ENCODE measurements at regions not wholly inside any gene's neighbourhood (a gene's known extent, or its start where the extent isn't known, plus 50 kb on each side); places are given as distances from the start of the nearest gene placed in this dataset.

DNA sequence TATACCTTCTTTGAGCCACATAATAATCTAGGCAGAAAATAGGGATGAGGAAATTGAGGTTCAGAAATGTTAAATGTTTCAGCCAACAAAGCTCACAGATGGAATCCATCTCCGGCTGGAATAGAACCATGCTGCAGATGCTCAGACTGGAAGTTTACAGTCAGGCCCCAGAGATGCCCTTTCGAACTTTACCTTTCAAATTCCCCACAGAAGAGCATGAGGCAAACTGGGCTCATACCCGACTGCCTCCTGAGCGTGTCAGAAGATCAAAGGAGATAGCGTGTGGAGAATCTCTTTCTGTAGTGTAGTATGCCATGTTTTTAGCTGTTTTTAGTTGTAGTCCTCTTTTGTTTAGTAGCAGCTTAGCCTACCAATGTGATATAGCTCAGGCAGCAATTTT, 72.0 kb upstream of the DAP start:
- H3K27me3 ChIP-seq (ENCODE audit: control insufficient read depth in 2 of 2, insufficient read depth in 2 of 2, low read length in 2 of 2), result no peaks in the 10 kb centered on the region
- no peak overlapping the region for H3K4me3 ChIP-seq (ENCODE audit: low read length in 2 of 2)
- H3K4me1 ChIP-seq (ENCODE audit: control insufficient read depth in 2 of 2, insufficient read depth in 2 of 2, low read length in 2 of 2), result no peaks in the 10 kb centered on the region
- H3K36me3 ChIP-seq (ENCODE audit: control insufficient read depth in 2 of 2, insufficient read depth in 2 of 2, low read length in 2 of 2), result no peaks in the 10 kb centered on the region
- H3K9ac ChIP-seq (ENCODE audit: low read depth in 1 of 2, low read length in 2 of 2), result no peak overlapping the region
- H3K9me3 ChIP-seq (ENCODE audit: control insufficient read depth in 2 of 2, low read length in 2 of 2), result no peaks in the 10 kb centered on the region
- no peak overlapping the region for H3K27ac ChIP-seq (ENCODE audit: low read depth in 2 of 2, low read length in 2 of 2)

DNA sequence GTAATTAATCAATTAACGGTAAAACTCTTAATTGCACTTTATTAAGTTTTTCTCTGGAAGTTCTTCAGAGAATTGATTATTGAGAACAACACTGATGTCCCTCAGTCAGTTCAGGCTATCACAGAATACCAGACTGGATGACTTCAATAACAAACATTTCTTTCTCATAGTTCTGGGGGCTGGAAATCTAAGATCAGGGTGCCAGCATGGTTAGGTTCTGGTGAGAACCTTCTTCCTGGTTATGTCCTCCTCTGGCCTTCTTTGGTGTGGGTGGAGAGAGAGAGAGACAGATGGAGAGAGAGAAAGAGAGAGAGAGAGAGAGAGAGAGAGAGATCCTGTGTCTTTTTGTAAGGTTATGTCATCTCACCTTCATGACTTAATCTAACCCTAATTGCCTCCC, 71.4 kb upstream of the DAP start:
- Histone ChIP-seq H3K27ac (ENCODE audit: low read depth in 2 of 2, low read length in 2 of 2) (no peak overlapping the region), H3K9ac (ENCODE audit: low read depth in 1 of 2, low read length in 2 of 2) (no peak overlapping the region), H3K4me3 (ENCODE audit: low read length in 2 of 2) (no peak overlapping the region), H3K9me3 (ENCODE audit: control insufficient read depth in 2 of 2, low read length in 2 of 2) (no peaks in the 10 kb centered on the region), H3K27me3 (ENCODE audit: control insufficient read depth in 2 of 2, insufficient read depth in 2 of 2, low read length in 2 of 2) (no peaks in the 10 kb centered on the region), H3K4me1 (ENCODE audit: control insufficient read depth in 2 of 2, insufficient read depth in 2 of 2, low read length in 2 of 2) (no peaks in the 10 kb centered on the region), H3K36me3 (ENCODE audit: control insufficient read depth in 2 of 2, insufficient read depth in 2 of 2, low read length in 2 of 2) (no peaks in the 10 kb centered on the region)

GRCh38 chr5:10831419-10831818, 70.4 kb upstream of the DAP start:
- no peaks in the 10 kb centered on the region for H3K4me1 ChIP-seq (ENCODE audit: control insufficient read depth in 2 of 2, insufficient read depth in 2 of 2, low read length in 2 of 2)
- H3K4me3 ChIP-seq (ENCODE audit: low read length in 2 of 2), result no peak overlapping the region
- no peaks in the 10 kb centered on the region for H3K36me3 ChIP-seq (ENCODE audit: control insufficient read depth in 2 of 2, insufficient read depth in 2 of 2, low read length in 2 of 2)
- no peaks in the 10 kb centered on the region for H3K27me3 ChIP-seq (ENCODE audit: control insufficient read depth in 2 of 2, insufficient read depth in 2 of 2, low read length in 2 of 2)
- no peaks in the 10 kb centered on the region for H3K9me3 ChIP-seq (ENCODE audit: control insufficient read depth in 2 of 2, low read length in 2 of 2)
- peak overlapping the region in 1 of 2 donors; percentile 41 for H3K27ac ChIP-seq (ENCODE audit: low read depth in 2 of 2, low read length in 2 of 2)
- no peak overlapping the region for H3K9ac ChIP-seq (ENCODE audit: low read depth in 1 of 2, low read length in 2 of 2)

- no peaks in the 10 kb centered on the region for H3K4me1 ChIP-seq (ENCODE audit: control insufficient read depth in 2 of 2, insufficient read depth in 2 of 2, low read length in 2 of 2)
- no peak overlapping the region for H3K27ac ChIP-seq (ENCODE audit: low read depth in 2 of 2, low read length in 2 of 2)
- no peak overlapping the region for H3K9ac ChIP-seq (ENCODE audit: low read depth in 1 of 2, low read length in 2 of 2)
- H3K27me3 ChIP-seq (ENCODE audit: control insufficient read depth in 2 of 2, insufficient read depth in 2 of 2, low read length in 2 of 2), result no peaks in the 10 kb centered on the region
- H3K4me3 ChIP-seq (ENCODE audit: low read length in 2 of 2), result no peak overlapping the region
- H3K36me3 ChIP-seq (ENCODE audit: control insufficient read depth in 2 of 2, insufficient read depth in 2 of 2, low read length in 2 of 2), result no peaks in the 10 kb centered on the region
- no peaks in the 10 kb centered on the region for H3K9me3 ChIP-seq (ENCODE audit: control insufficient read depth in 2 of 2, low read length in 2 of 2)
Measured at GRCh38 chr5:10828241-10828640, 67.2 kb upstream of the DAP start.

DNA sequence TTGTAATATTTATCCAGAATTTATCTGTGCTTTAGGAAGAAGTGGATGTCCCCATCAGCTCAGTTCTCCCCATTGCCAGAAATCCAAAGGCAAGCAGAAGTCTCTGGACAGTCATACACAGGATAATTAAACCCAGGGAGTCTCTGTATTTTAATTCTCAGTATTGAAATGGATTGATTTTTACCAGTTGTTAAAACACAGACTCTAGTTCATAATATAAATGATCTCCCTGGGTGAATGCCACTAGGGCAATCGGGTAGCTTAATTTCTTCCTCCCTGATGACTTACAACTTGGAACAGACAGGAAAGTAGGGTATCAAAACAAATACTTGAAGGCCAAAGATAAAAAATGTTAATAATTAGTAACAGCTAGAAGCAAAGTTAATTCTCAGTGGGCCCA, 66.5 kb upstream of the DAP start:
- H3K4me1 ChIP-seq (ENCODE audit: control insufficient read depth in 2 of 2, insufficient read depth in 2 of 2, low read length in 2 of 2), result no peaks in the 10 kb centered on the region
- no peak overlapping the region for H3K4me3 ChIP-seq (ENCODE audit: low read length in 2 of 2)
- no peaks in the 10 kb centered on the region for H3K9me3 ChIP-seq (ENCODE audit: control insufficient read depth in 2 of 2, low read length in 2 of 2)
- H3K9ac ChIP-seq (ENCODE audit: low read depth in 1 of 2, low read length in 2 of 2), result no peak overlapping the region
- H3K27me3 ChIP-seq (ENCODE audit: control insufficient read depth in 2 of 2, insufficient read depth in 2 of 2, low read length in 2 of 2), result no peaks in the 10 kb centered on the region
- H3K36me3 ChIP-seq (ENCODE audit: control insufficient read depth in 2 of 2, insufficient read depth in 2 of 2, low read length in 2 of 2), result no peaks in the 10 kb centered on the region
- no peak overlapping the region for H3K27ac ChIP-seq (ENCODE audit: low read depth in 2 of 2, low read length in 2 of 2)

GRCh38 chr5:10826971-10827370, 65.9 kb upstream of the DAP start:
- no peak overlapping the region for H3K9ac ChIP-seq (ENCODE audit: low read depth in 1 of 2, low read length in 2 of 2)
- H3K4me1 ChIP-seq (ENCODE audit: control insufficient read depth in 2 of 2, insufficient read depth in 2 of 2, low read length in 2 of 2), result no peaks in the 10 kb centered on the region
- H3K27me3 ChIP-seq (ENCODE audit: control insufficient read depth in 2 of 2, insufficient read depth in 2 of 2, low read length in 2 of 2), result no peaks in the 10 kb centered on the region
- no peak overlapping the region for H3K4me3 ChIP-seq (ENCODE audit: low read length in 2 of 2)
- no peak overlapping the region for H3K27ac ChIP-seq (ENCODE audit: low read depth in 2 of 2, low read length in 2 of 2)
- no peaks in the 10 kb centered on the region for H3K36me3 ChIP-seq (ENCODE audit: control insufficient read depth in 2 of 2, insufficient read depth in 2 of 2, low read length in 2 of 2)
- no peaks in the 10 kb centered on the region for H3K9me3 ChIP-seq (ENCODE audit: control insufficient read depth in 2 of 2, low read length in 2 of 2)

DNA sequence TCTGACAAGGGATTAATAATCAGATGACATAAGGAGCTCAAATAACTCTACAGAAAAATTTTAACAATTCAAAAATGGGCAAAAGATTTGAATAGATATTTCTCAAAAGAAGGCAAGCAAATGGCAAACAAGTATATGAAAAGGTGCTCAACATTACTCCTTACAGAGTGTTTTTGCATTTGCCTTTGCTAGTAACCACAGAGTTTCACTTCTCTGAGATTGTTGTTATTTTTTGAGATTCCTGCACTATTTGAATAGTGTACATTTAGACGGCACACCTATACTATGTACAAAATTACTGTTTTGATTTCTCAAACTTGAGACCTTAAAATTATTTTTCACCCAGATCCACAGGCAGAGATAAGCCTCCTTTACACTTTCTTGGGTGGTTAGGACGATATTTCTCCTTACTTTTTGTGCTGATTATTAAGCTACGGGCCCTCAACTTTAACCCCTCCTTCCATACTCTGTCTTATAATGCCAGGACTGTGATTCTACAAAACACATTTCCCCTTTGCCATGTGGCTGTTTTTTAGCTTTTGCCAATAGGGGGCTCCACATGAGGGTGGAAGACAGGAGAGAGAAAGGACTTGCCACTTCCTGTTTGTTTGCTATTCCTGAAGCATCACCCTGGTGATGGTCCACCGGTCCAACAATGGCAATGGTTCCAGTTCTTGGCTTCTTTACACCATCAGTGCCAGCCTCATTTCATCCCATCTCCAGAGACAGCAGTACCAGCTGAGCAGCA, 65.0 kb upstream of the DAP start:
- Histone ChIP-seq H3K9ac (ENCODE audit: low read depth in 1 of 2, low read length in 2 of 2) (no peak overlapping the region), H3K9me3 (ENCODE audit: control insufficient read depth in 2 of 2, low read length in 2 of 2) (no peaks in the 10 kb centered on the region), H3K27me3 (ENCODE audit: control insufficient read depth in 2 of 2, insufficient read depth in 2 of 2, low read length in 2 of 2) (no peaks in the 10 kb centered on the region), H3K27ac (ENCODE audit: low read depth in 2 of 2, low read length in 2 of 2) (no peak overlapping the region), H3K4me1 (ENCODE audit: control insufficient read depth in 2 of 2, insufficient read depth in 2 of 2, low read length in 2 of 2) (no peaks in the 10 kb centered on the region), H3K36me3 (ENCODE audit: control insufficient read depth in 2 of 2, insufficient read depth in 2 of 2, low read length in 2 of 2) (no peaks in the 10 kb centered on the region), H3K4me3 (ENCODE audit: low read length in 2 of 2) (no peak overlapping the region)

- Histone ChIP-seq H3K36me3 (ENCODE audit: control insufficient read depth in 2 of 2, insufficient read depth in 2 of 2, low read length in 2 of 2) (no peaks in the 10 kb centered on the region), H3K4me1 (ENCODE audit: control insufficient read depth in 2 of 2, insufficient read depth in 2 of 2, low read length in 2 of 2) (no peaks in the 10 kb centered on the region), H3K4me3 (ENCODE audit: low read length in 2 of 2) (no peak overlapping the region), H3K27ac (ENCODE audit: low read depth in 2 of 2, low read length in 2 of 2) (no peak overlapping the region), H3K9ac (ENCODE audit: low read depth in 1 of 2, low read length in 2 of 2) (no peak overlapping the region), H3K9me3 (ENCODE audit: control insufficient read depth in 2 of 2, low read length in 2 of 2) (no peaks in the 10 kb centered on the region), H3K27me3 (ENCODE audit: control insufficient read depth in 2 of 2, insufficient read depth in 2 of 2, low read length in 2 of 2) (peaks cover 0 to 2% of the 10 kb centered on the region in 2 donors)
Measured at GRCh38 chr5:10812218-10812617, 51.2 kb upstream of the DAP start.

Measured in mucosa of rectum (tissue), 2 donors.